ENCODE measurements at regions not wholly inside any gene's neighbourhood (a gene's known extent, or its start where the extent isn't known, plus 50 kb on each side); places are given as distances from the start of the nearest gene placed in this dataset.

- H3K9me3 ChIP-seq (ENCODE audit: control insufficient read depth in 3 of 3, low read length in 3 of 3): no peaks in the 10 kb centered on the region
- H3K9ac ChIP-seq (ENCODE audit: low read depth in 1 of 3, low read length in 3 of 3): no peak overlapping the region
- H3K36me3 ChIP-seq (ENCODE audit: control insufficient read depth in 3 of 3, insufficient read depth in 3 of 3, low read length in 3 of 3): no peaks in the 10 kb centered on the region
- no peaks in the 10 kb centered on the region for H3K27me3 ChIP-seq (ENCODE audit: control insufficient read depth in 3 of 3, insufficient read depth in 3 of 3, low read length in 3 of 3)
- H3K4me1 ChIP-seq (ENCODE audit: control insufficient read depth in 3 of 3, insufficient read depth in 3 of 3, low read length in 3 of 3): no peaks in the 10 kb centered on the region
- no peak overlapping the region for H3K4me3 ChIP-seq (ENCODE audit: low read length in 3 of 3)
- H3K27ac ChIP-seq (ENCODE audit: low read depth, low read length): no peak overlapping the region
Measured at GRCh38 chr9:118575341-118576070, 793.7 kb downstream of the BRINP1 start.

GRCh38 chr9:118577121-118577520 is 792.1 kb downstream of the BRINP1 start:
- H3K9ac ChIP-seq (ENCODE audit: low read depth in 1 of 3, low read length in 3 of 3): no peak overlapping the region
- no peaks in the 10 kb centered on the region for H3K36me3 ChIP-seq (ENCODE audit: control insufficient read depth in 3 of 3, insufficient read depth in 3 of 3, low read length in 3 of 3)
- H3K4me3 ChIP-seq (ENCODE audit: low read length in 3 of 3): no peak overlapping the region
- no peaks in the 10 kb centered on the region for H3K27me3 ChIP-seq (ENCODE audit: control insufficient read depth in 3 of 3, insufficient read depth in 3 of 3, low read length in 3 of 3)
- H3K4me1 ChIP-seq (ENCODE audit: control insufficient read depth in 3 of 3, insufficient read depth in 3 of 3, low read length in 3 of 3): no peaks in the 10 kb centered on the region
- no peak overlapping the region for H3K27ac ChIP-seq (ENCODE audit: low read depth, low read length)
- no peaks in the 10 kb centered on the region for H3K9me3 ChIP-seq (ENCODE audit: control insufficient read depth in 3 of 3, low read length in 3 of 3)

- Histone ChIP-seq H3K9me3 (ENCODE audit: control insufficient read depth in 3 of 3, low read length in 3 of 3) (no peaks in the 10 kb centered on the region), H3K36me3 (ENCODE audit: control insufficient read depth in 3 of 3, insufficient read depth in 3 of 3, low read length in 3 of 3) (no peaks in the 10 kb centered on the region), H3K4me1 (ENCODE audit: control insufficient read depth in 3 of 3, insufficient read depth in 3 of 3, low read length in 3 of 3) (no peaks in the 10 kb centered on the region), H3K4me3 (ENCODE audit: low read length in 3 of 3) (no peak overlapping the region), H3K27me3 (ENCODE audit: control insufficient read depth in 3 of 3, insufficient read depth in 3 of 3, low read length in 3 of 3) (no peaks in the 10 kb centered on the region), H3K27ac (ENCODE audit: low read depth, low read length) (no peak overlapping the region), H3K9ac (ENCODE audit: low read depth in 1 of 3, low read length in 3 of 3) (no peak overlapping the region)
Measured at GRCh38 chr9:118578467-118578866, 790.8 kb downstream of the BRINP1 start.

- no peak overlapping the region for H3K4me3 ChIP-seq (ENCODE audit: low read length in 3 of 3)
- no peak overlapping the region for H3K9ac ChIP-seq (ENCODE audit: low read depth in 1 of 3, low read length in 3 of 3)
- no peak overlapping the region for H3K27ac ChIP-seq (ENCODE audit: low read depth, low read length)
- H3K4me1 ChIP-seq (ENCODE audit: control insufficient read depth in 3 of 3, insufficient read depth in 3 of 3, low read length in 3 of 3): no peaks in the 10 kb centered on the region
- no peaks in the 10 kb centered on the region for H3K36me3 ChIP-seq (ENCODE audit: control insufficient read depth in 3 of 3, insufficient read depth in 3 of 3, low read length in 3 of 3)
- H3K27me3 ChIP-seq (ENCODE audit: control insufficient read depth in 3 of 3, insufficient read depth in 3 of 3, low read length in 3 of 3): no peaks in the 10 kb centered on the region
- no peaks in the 10 kb centered on the region for H3K9me3 ChIP-seq (ENCODE audit: control insufficient read depth in 3 of 3, low read length in 3 of 3)
Measured at GRCh38 chr9:118583414-118583813, 785.8 kb downstream of the BRINP1 start.

- no peak overlapping the region for H3K9ac ChIP-seq (ENCODE audit: low read depth in 1 of 3, low read length in 3 of 3)
- H3K36me3 ChIP-seq (ENCODE audit: control insufficient read depth in 3 of 3, insufficient read depth in 3 of 3, low read length in 3 of 3): no peaks in the 10 kb centered on the region
- no peaks in the 10 kb centered on the region for H3K27me3 ChIP-seq (ENCODE audit: control insufficient read depth in 3 of 3, insufficient read depth in 3 of 3, low read length in 3 of 3)
- H3K4me3 ChIP-seq (ENCODE audit: low read length in 3 of 3): no peak overlapping the region
- no peak overlapping the region for H3K27ac ChIP-seq (ENCODE audit: low read depth, low read length)
- no peaks in the 10 kb centered on the region for H3K9me3 ChIP-seq (ENCODE audit: control insufficient read depth in 3 of 3, low read length in 3 of 3)
- H3K4me1 ChIP-seq (ENCODE audit: control insufficient read depth in 3 of 3, insufficient read depth in 3 of 3, low read length in 3 of 3): no peaks in the 10 kb centered on the region
Measured at GRCh38 chr9:118586978-118587377, 782.3 kb downstream of the BRINP1 start.

GRCh38 chr9:118594428-118594827 is 774.8 kb downstream of the BRINP1 start:
- no peak overlapping the region for H3K27ac ChIP-seq (ENCODE audit: low read depth, low read length)
- H3K4me3 ChIP-seq (ENCODE audit: low read length in 3 of 3): no peak overlapping the region
- no peaks in the 10 kb centered on the region for H3K9me3 ChIP-seq (ENCODE audit: control insufficient read depth in 3 of 3, low read length in 3 of 3)
- H3K27me3 ChIP-seq (ENCODE audit: control insufficient read depth in 3 of 3, insufficient read depth in 3 of 3, low read length in 3 of 3): no peaks in the 10 kb centered on the region
- H3K4me1 ChIP-seq (ENCODE audit: control insufficient read depth in 3 of 3, insufficient read depth in 3 of 3, low read length in 3 of 3): no peaks in the 10 kb centered on the region
- no peak overlapping the region for H3K9ac ChIP-seq (ENCODE audit: low read depth in 1 of 3, low read length in 3 of 3)
- no peaks in the 10 kb centered on the region for H3K36me3 ChIP-seq (ENCODE audit: control insufficient read depth in 3 of 3, insufficient read depth in 3 of 3, low read length in 3 of 3)

GRCh38 chr9:118595719-118596305 is 773.4 kb downstream of the BRINP1 start:
- no peak overlapping the region for H3K27ac ChIP-seq (ENCODE audit: low read depth, low read length)

GRCh38 chr9:118596374-118597015 is 772.7 kb downstream of the BRINP1 start:
- Histone ChIP-seq H3K36me3 (ENCODE audit: control insufficient read depth in 3 of 3, insufficient read depth in 3 of 3, low read length in 3 of 3) (no peaks in the 10 kb centered on the region), H3K4me3 (ENCODE audit: low read length in 3 of 3) (no peak overlapping the region), H3K9me3 (ENCODE audit: control insufficient read depth in 3 of 3, low read length in 3 of 3) (no peaks in the 10 kb centered on the region), H3K9ac (ENCODE audit: low read depth in 1 of 3, low read length in 3 of 3) (no peak overlapping the region), H3K4me1 (ENCODE audit: control insufficient read depth in 3 of 3, insufficient read depth in 3 of 3, low read length in 3 of 3) (no peaks in the 10 kb centered on the region), H3K27ac (ENCODE audit: low read depth, low read length) (no peak overlapping the region), H3K27me3 (ENCODE audit: control insufficient read depth in 3 of 3, insufficient read depth in 3 of 3, low read length in 3 of 3) (no peaks in the 10 kb centered on the region)

More at GRCh38 chr9:118595719-118596305, 773.4 kb downstream of the BRINP1 start:
- H3K9ac ChIP-seq (ENCODE audit: low read depth in 1 of 3, low read length in 3 of 3): no peak overlapping the region
- no peak overlapping the region for H3K4me3 ChIP-seq (ENCODE audit: low read length in 3 of 3)
- H3K36me3 ChIP-seq (ENCODE audit: control insufficient read depth in 3 of 3, insufficient read depth in 3 of 3, low read length in 3 of 3): no peaks in the 10 kb centered on the region
- H3K9me3 ChIP-seq (ENCODE audit: control insufficient read depth in 3 of 3, low read length in 3 of 3): no peaks in the 10 kb centered on the region
- H3K27me3 ChIP-seq (ENCODE audit: control insufficient read depth in 3 of 3, insufficient read depth in 3 of 3, low read length in 3 of 3): no peaks in the 10 kb centered on the region
- H3K4me1 ChIP-seq (ENCODE audit: control insufficient read depth in 3 of 3, insufficient read depth in 3 of 3, low read length in 3 of 3): no peaks in the 10 kb centered on the region

- no peaks in the 10 kb centered on the region for H3K4me1 ChIP-seq (ENCODE audit: control insufficient read depth in 3 of 3, insufficient read depth in 3 of 3, low read length in 3 of 3)
- H3K9me3 ChIP-seq (ENCODE audit: control insufficient read depth in 3 of 3, low read length in 3 of 3): no peaks in the 10 kb centered on the region
- H3K36me3 ChIP-seq (ENCODE audit: control insufficient read depth in 3 of 3, insufficient read depth in 3 of 3, low read length in 3 of 3): no peaks in the 10 kb centered on the region
- no peak overlapping the region for H3K27ac ChIP-seq (ENCODE audit: low read depth, low read length)
- no peak overlapping the region for H3K4me3 ChIP-seq (ENCODE audit: low read length in 3 of 3)
- no peaks in the 10 kb centered on the region for H3K27me3 ChIP-seq (ENCODE audit: control insufficient read depth in 3 of 3, insufficient read depth in 3 of 3, low read length in 3 of 3)
- H3K9ac ChIP-seq (ENCODE audit: low read depth in 1 of 3, low read length in 3 of 3): no peak overlapping the region
Measured at GRCh38 chr9:118606668-118607067, 762.6 kb downstream of the BRINP1 start.

- Histone ChIP-seq H3K4me1 (ENCODE audit: control insufficient read depth in 3 of 3, insufficient read depth in 3 of 3, low read length in 3 of 3) (no peaks in the 10 kb centered on the region), H3K4me3 (ENCODE audit: low read length in 3 of 3) (no peak overlapping the region), H3K36me3 (ENCODE audit: control insufficient read depth in 3 of 3, insufficient read depth in 3 of 3, low read length in 3 of 3) (no peaks in the 10 kb centered on the region), H3K27me3 (ENCODE audit: control insufficient read depth in 3 of 3, insufficient read depth in 3 of 3, low read length in 3 of 3) (no peaks in the 10 kb centered on the region), H3K27ac (ENCODE audit: low read depth, low read length) (no peak overlapping the region), H3K9ac (ENCODE audit: low read depth in 1 of 3, low read length in 3 of 3) (no peak overlapping the region), H3K9me3 (ENCODE audit: control insufficient read depth in 3 of 3, low read length in 3 of 3) (no peaks in the 10 kb centered on the region)
Measured at GRCh38 chr9:118609355-118610044, 759.7 kb downstream of the BRINP1 start.
